Keratinocyte (primary cell): ENCODE measurements at regions not wholly inside any gene's neighbourhood (a gene's known extent, or its start where the extent isn't known, plus 50 kb on each side); places are given as distances from the start of the nearest gene placed in this dataset.

Experiments used
- DNase-seq: peaks from one replicate; pipeline ENCODE4 v3.0.0-alpha.2; 2011; ENCODE audit warnings: low read depth, missing footprints, low spot score
- FAIRE-seq: peaks from 2 replicates; lab custom pipeline; 2011; peaks lifted over from hg19 to GRCh38; lab: Jason Lieb, UNC
- H2AFZ ChIP-seq: 2 replicates; pipeline ENCODE4 v1.6.0; 2012; ENCODE audit warnings: low read length, control low read depth, inconsistent platforms; ENCODE audit not compliant: control insufficient read depth
- H3K27ac ChIP-seq: 2 replicates; pipeline ENCODE4 v1.5.1; 2011; ENCODE audit warnings: low read length; ENCODE audit not compliant: control insufficient read depth, insufficient read depth
- H3K27me3 ChIP-seq: 3 replicates; pipeline ENCODE4 v1.6.0; 2011; ENCODE audit warnings: low read length; ENCODE audit not compliant: control insufficient read depth, insufficient read depth; ENCODE audit errors: extremely low read depth
- H3K36me3 ChIP-seq, 2 experiments: 2 replicates in 1 of 2; 3 replicates in 1 of 2; pipeline ENCODE4 v1.5.1; 2011; ENCODE audit warnings: low read length in 2 of 2, mild to moderate bottlenecking in 1 of 2; ENCODE audit not compliant: control insufficient read depth in 2 of 2, insufficient read depth in 2 of 2; ENCODE audit errors: extremely low read depth in 1 of 2
- H3K4me1 ChIP-seq: 3 replicates; pipeline ENCODE4 v1.5.1; 2011; ENCODE audit warnings: low read length; ENCODE audit not compliant: control insufficient read depth, insufficient read depth; ENCODE audit errors: extremely low read depth
- H3K4me2 ChIP-seq: 3 replicates; pipeline ENCODE4 v1.6.0; 2011; ENCODE audit warnings: low read depth, low read length; ENCODE audit not compliant: control insufficient read depth, insufficient read depth; ENCODE audit errors: extremely low read depth
- H3K4me3 ChIP-seq, 3 experiments: fragments of 200-600 bp in 1 of 3; sonication (generic) in 1 of 3; 2 replicates in 2 of 3; 3 replicates in 1 of 3; pipeline ENCODE4 v1.5.1; 2011 to 2016; ENCODE audit warnings: low read length in 3 of 3, mild to moderate bottlenecking in 3 of 3, control low read depth in 2 of 3, inconsistent platforms in 1 of 3, low read depth in 1 of 3, mixed read lengths in 1 of 3, mixed run types in 1 of 3, moderate library complexity in 1 of 3; ENCODE audit not compliant: control insufficient read depth in 2 of 3, insufficient read depth in 2 of 3; ENCODE audit errors: extremely low read depth in 1 of 3
- H3K79me2 ChIP-seq: 2 replicates; pipeline ENCODE4 v1.6.0; 2012; ENCODE audit warnings: low read length; ENCODE audit not compliant: control insufficient read depth, insufficient read depth
- H3K9ac ChIP-seq: 3 replicates; pipeline ENCODE4 v1.6.0; 2011; ENCODE audit warnings: low read length; ENCODE audit not compliant: control insufficient read depth, insufficient read depth; ENCODE audit errors: extremely low read depth
- H3K9me1 ChIP-seq: 3 replicates; pipeline ENCODE4 v1.6.0; 2011; ENCODE audit warnings: low read length; ENCODE audit not compliant: control insufficient read depth, insufficient read depth; ENCODE audit errors: extremely low read depth
- H3K9me3 ChIP-seq: 2 replicates; pipeline ENCODE4 v1.5.1; 2012; ENCODE audit warnings: low read depth, low read length; ENCODE audit not compliant: control insufficient read depth
- H4K20me1 ChIP-seq: 3 replicates; pipeline ENCODE4 v1.6.0; 2011; ENCODE audit warnings: low read length; ENCODE audit not compliant: control insufficient read depth, insufficient read depth; ENCODE audit errors: extremely low read depth
- EZH2 ChIP-seq: IDR thresholded peaks from one replicate; pipeline ENCODE4 v1.6.1; 2012; ENCODE audit warnings: inconsistent platforms, mild to moderate bottlenecking, low read length, moderate library complexity
- dilution Hi-C: fragments of 300-500 bp; cut with MboI; formaldehyde crosslinking; loops from one replicate; pipeline ENCODE4 v1.7.0; 2020; ENCODE audit warnings: low sequenced_read_pairs; ENCODE audit not compliant: extremely low pct_ligation_motif_present
- TF ChIP-seq, protein P1 (sequence below), 3 experiments: IDR thresholded peaks in 1 of 3; conservative IDR thresholded peaks in 1 of 3; optimal IDR thresholded peaks in 1 of 3; 2 replicates in 2 of 3; 3 replicates in 1 of 3; pipeline versions ENCODE3 to v1.5.1; 2011; ENCODE audit warnings: low read length in 3 of 3, mild to moderate bottlenecking in 3 of 3, moderate library complexity in 2 of 3, control low read depth in 1 of 3, inconsistent platforms in 1 of 3; ENCODE audit not compliant: insufficient read depth in 2 of 3; ENCODE audit errors: extremely low read depth in 1 of 3

- H3K27me3 ChIP-seq: no peaks in the 10 kb centered on the region
- no peaks in the 10 kb centered on the region for H3K9me1 ChIP-seq
- no peak for DNase-seq
- H3K4me2 ChIP-seq: no peak overlapping the region
- H3K9me3 ChIP-seq: no peaks in the 10 kb centered on the region
- no peaks in the 10 kb centered on the region for H3K4me1 ChIP-seq
- no peak for TF ChIP-seq EZH2
- TF ChIP-seq, protein P1, sequence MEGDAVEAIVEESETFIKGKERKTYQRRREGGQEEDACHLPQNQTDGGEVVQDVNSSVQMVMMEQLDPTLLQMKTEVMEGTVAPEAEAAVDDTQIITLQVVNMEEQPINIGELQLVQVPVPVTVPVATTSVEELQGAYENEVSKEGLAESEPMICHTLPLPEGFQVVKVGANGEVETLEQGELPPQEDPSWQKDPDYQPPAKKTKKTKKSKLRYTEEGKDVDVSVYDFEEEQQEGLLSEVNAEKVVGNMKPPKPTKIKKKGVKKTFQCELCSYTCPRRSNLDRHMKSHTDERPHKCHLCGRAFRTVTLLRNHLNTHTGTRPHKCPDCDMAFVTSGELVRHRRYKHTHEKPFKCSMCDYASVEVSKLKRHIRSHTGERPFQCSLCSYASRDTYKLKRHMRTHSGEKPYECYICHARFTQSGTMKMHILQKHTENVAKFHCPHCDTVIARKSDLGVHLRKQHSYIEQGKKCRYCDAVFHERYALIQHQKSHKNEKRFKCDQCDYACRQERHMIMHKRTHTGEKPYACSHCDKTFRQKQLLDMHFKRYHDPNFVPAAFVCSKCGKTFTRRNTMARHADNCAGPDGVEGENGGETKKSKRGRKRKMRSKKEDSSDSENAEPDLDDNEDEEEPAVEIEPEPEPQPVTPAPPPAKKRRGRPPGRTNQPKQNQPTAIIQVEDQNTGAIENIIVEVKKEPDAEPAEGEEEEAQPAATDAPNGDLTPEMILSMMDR (optimal IDR thresholded peaks at IDR 0.05 in 1 of 3, IDR thresholded peaks at IDR 0.05 in 1 of 3, conservative IDR thresholded peaks at IDR 0.05 in 1 of 3; ENCODE audit: extremely low read depth in 1 of 3, insufficient read depth in 2 of 3, low read length in 3 of 3): no peak
- H3K4me3 ChIP-seq: no peak overlapping the region
- dilution Hi-C loops: no loop called here
- H3K79me2 ChIP-seq: no peaks in the 10 kb centered on the region
- no peak for FAIRE-seq
- no peaks in the 10 kb centered on the region for H4K20me1 ChIP-seq
- no peak overlapping the region for H3K9ac ChIP-seq
- no peaks in the 10 kb centered on the region for H3K36me3 ChIP-seq
- H2AFZ ChIP-seq: no peak overlapping the region
- no peak overlapping the region for H3K27ac ChIP-seq
These were observed 404.2 kb upstream of the CDIN1 start for GRCh38 chr15:36175186-36175740.

DNA sequence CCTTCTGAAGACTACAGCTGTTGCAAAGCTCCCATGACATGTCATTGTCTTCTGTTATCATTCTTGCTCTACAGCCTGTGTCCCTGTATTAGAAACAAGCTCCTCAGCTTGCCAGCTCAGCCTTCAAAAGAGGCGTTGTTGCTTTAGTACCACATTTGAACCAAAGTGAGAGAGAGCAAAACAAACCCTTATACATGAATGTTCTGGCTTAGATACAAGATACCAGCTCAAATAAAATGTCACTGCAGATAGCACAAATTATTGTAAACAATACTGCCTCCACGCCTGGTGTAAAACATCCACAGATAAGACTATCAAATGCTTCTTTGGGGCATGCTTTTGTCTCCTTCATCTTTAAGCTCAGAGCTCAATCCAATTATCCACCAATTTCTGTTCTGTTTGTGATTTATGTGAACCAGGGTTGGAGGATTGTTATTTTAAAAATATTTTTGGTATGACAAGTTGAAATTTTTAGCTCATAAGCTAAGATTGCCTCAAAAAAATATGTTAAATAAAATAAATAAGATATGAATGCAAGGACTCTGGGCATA, 403.6 kb upstream of the CDIN1 start:
- Histone ChIP-seq H4K20me1 (no peaks in the 10 kb centered on the region), H3K27me3 (no peaks in the 10 kb centered on the region), H2AFZ (no peak overlapping the region), H3K9me3 (no peaks in the 10 kb centered on the region), H3K4me2 (no peak overlapping the region), H3K36me3 (no peaks in the 10 kb centered on the region), H3K79me2 (no peaks in the 10 kb centered on the region), H3K4me1 (no peaks in the 10 kb centered on the region), H3K9ac (no peak overlapping the region), H3K27ac (no peak overlapping the region), H3K9me1 (no peaks in the 10 kb centered on the region), H3K4me3 (no peak overlapping the region)
- no peak for DNase-seq
- dilution Hi-C loops: no loop called here
- FAIRE-seq: no peak
- TF ChIP-seq, protein P1 (optimal IDR thresholded peaks at IDR 0.05 in 1 of 3, IDR thresholded peaks at IDR 0.05 in 1 of 3, conservative IDR thresholded peaks at IDR 0.05 in 1 of 3; ENCODE audit: extremely low read depth in 1 of 3, insufficient read depth in 2 of 3, low read length in 3 of 3): no peak
- TF ChIP-seq EZH2: no peak
